ENCODE measurements at regions not wholly inside any gene's neighbourhood (a gene's known extent, or its start where the extent isn't known, plus 50 kb on each side); places are given as distances from the start of the nearest gene placed in this dataset.
"Not testable (repeated sequence)": the region's sequence is repeated elsewhere in the genome, so short reads cannot be mapped to it uniquely, and the experiment has no call there.

GRCh38 chr3:38957296-38957695, 94.4 kb downstream of the SCN11A start:
- H3K36me3 ChIP-seq, result no peaks in the 10 kb centered on the region
- DNase-seq (ENCODE audit: low spot score in 2 of 2), result no peak
- intact Hi-C loops (cut with DNase I), result no loop called here
- no peak overlapping the region for H3K4me3 ChIP-seq
- no peaks in the 10 kb centered on the region for H3K9me3 ChIP-seq
- no peak overlapping the region for H3K27ac ChIP-seq
- TF ChIP-seq CTCF (IDR thresholded peaks at IDR 0.05), result no peak
- no peaks in the 10 kb centered on the region for H3K4me1 ChIP-seq
- H3K27me3 ChIP-seq, result no peaks in the 10 kb centered on the region

GRCh38 chr3:38952721-38953120, 99.0 kb downstream of the SCN11A start:
- intact Hi-C loops (cut with DNase I), result no loop called here
- no peak overlapping the region for H3K4me3 ChIP-seq
- H3K36me3 ChIP-seq, result no peaks in the 10 kb centered on the region
- no peak for DNase-seq (ENCODE audit: low spot score in 2 of 2)
- TF ChIP-seq CTCF (IDR thresholded peaks at IDR 0.05), result no peak
- H3K27ac ChIP-seq, result no peak overlapping the region
- H3K9me3 ChIP-seq, result no peaks in the 10 kb centered on the region
- no peaks in the 10 kb centered on the region for H3K4me1 ChIP-seq
- H3K27me3 ChIP-seq, result no peaks in the 10 kb centered on the region

GRCh38 chr3:38951167-38951566, 100.6 kb downstream of the SCN11A start:
- H3K4me3 ChIP-seq; H3K27me3 ChIP-seq; intact Hi-C loops (cut with DNase I); H3K36me3 ChIP-seq; H3K27ac ChIP-seq; DNase-seq (ENCODE audit: low spot score in 2 of 2); H3K9me3 ChIP-seq; H3K4me1 ChIP-seq: not testable (repeated sequence)

GRCh38 chr3:38950581-38950980, 101.2 kb downstream of the SCN11A start:
- no peak overlapping the region for H3K4me3 ChIP-seq
- no peaks in the 10 kb centered on the region for H3K36me3 ChIP-seq
- intact Hi-C loops (cut with DNase I), result no loop called here
- DNase-seq (ENCODE audit: low spot score in 2 of 2), result no peak
- no peak overlapping the region for H3K27ac ChIP-seq
- TF ChIP-seq CTCF (IDR thresholded peaks at IDR 0.05), result no peak
- no peaks in the 10 kb centered on the region for H3K9me3 ChIP-seq
- H3K27me3 ChIP-seq, result no peaks in the 10 kb centered on the region
- H3K4me1 ChIP-seq, result no peaks in the 10 kb centered on the region

GRCh38 chr3:38949994-38950393, 101.8 kb downstream of the SCN11A start:
- no peak for TF ChIP-seq CTCF (IDR thresholded peaks at IDR 0.05)
- Histone ChIP-seq H3K9me3 (no peaks in the 10 kb centered on the region), H3K4me1 (no peaks in the 10 kb centered on the region), H3K27ac (no peak overlapping the region), H3K4me3 (no peak overlapping the region), H3K27me3 (no peaks in the 10 kb centered on the region), H3K36me3 (no peaks in the 10 kb centered on the region)
- intact Hi-C loops (cut with DNase I), result no loop called here
- no peak for DNase-seq (ENCODE audit: low spot score in 2 of 2)

- no peaks in the 10 kb centered on the region for H3K27me3 ChIP-seq
- H3K27ac ChIP-seq, result no peak overlapping the region
- DNase-seq (ENCODE audit: low spot score in 2 of 2), result no peak
- no peak overlapping the region for H3K4me3 ChIP-seq
- intact Hi-C loops (cut with DNase I), result no loop called here
- no peaks in the 10 kb centered on the region for H3K36me3 ChIP-seq
- H3K9me3 ChIP-seq, result no peaks in the 10 kb centered on the region
- no peaks in the 10 kb centered on the region for H3K4me1 ChIP-seq
- TF ChIP-seq CTCF (IDR thresholded peaks at IDR 0.05), result no peak
Measured at GRCh38 chr3:38940394-38940793, 111.3 kb downstream of the SCN11A start.
